Hepatocyte (in vitro differentiated cells): ENCODE measurements at regions not wholly inside any gene's neighbourhood (a gene's known extent, or its start where the extent isn't known, plus 50 kb on each side); places are given as distances from the start of the nearest gene placed in this dataset.

ENCODE experiments used
- DNase-seq: peaks from one replicate; pipeline ENCODE4 v3.0.0-alpha.2; 2016; ENCODE audit warnings: low spot score
- H2AFZ ChIP-seq: fragments of 200-600 bp; sonication (generic); 2 replicates; pipeline ENCODE4 v1.6.0; 2016; ENCODE audit warnings: antibody characterized with exemption, mild to moderate bottlenecking
- H3K27ac ChIP-seq: fragments of 200-600 bp; sonication (generic); 2 replicates; pipeline ENCODE4 v1.5.1; 2016; ENCODE audit warnings: mild to moderate bottlenecking
- H3K27me3 ChIP-seq: fragments of 200-600 bp; sonication (generic); 2 replicates; pipeline ENCODE4 v1.6.1; 2016
- H3K36me3 ChIP-seq: fragments of 200-600 bp; sonication (generic); replicated peaks from 2 replicates; pipeline ENCODE4 v1.5.1; 2016; ENCODE audit warnings: low read depth; ENCODE audit not compliant: insufficient read depth
- H3K4me1 ChIP-seq: fragments of 200-600 bp; sonication (generic); 2 replicates; pipeline ENCODE4 v1.5.1; 2016; ENCODE audit warnings: mild to moderate bottlenecking, moderate library complexity; ENCODE audit not compliant: insufficient read depth
- H3K4me2 ChIP-seq: fragments of 200-600 bp; sonication (generic); 2 replicates; pipeline ENCODE4 v1.6.0; 2016
- H3K4me3 ChIP-seq: fragments of 200-600 bp; sonication (generic); 2 replicates; pipeline ENCODE4 v1.5.1; 2016; ENCODE audit warnings: mild to moderate bottlenecking
- H3K79me2 ChIP-seq: fragments of 200-600 bp; sonication (generic); 2 replicates; pipeline ENCODE4 v1.6.0; 2017; ENCODE audit warnings: mild to moderate bottlenecking
- H3K9me2 ChIP-seq: fragments of 200-600 bp; sonication (generic); replicated peaks from 2 replicates; pipeline ENCODE4 v1.6.0; 2017; ENCODE audit warnings: mild to moderate bottlenecking; ENCODE audit not compliant: insufficient read depth
- H3K9me3 ChIP-seq: fragments of 200-600 bp; sonication (generic); 2 replicates; pipeline ENCODE4 v1.5.1; 2016; ENCODE audit warnings: low read depth, mild to moderate bottlenecking
- H4K20me1 ChIP-seq: fragments of 200-600 bp; sonication (generic); 2 replicates; pipeline ENCODE4 v1.6.0; 2016; ENCODE audit warnings: mild to moderate bottlenecking; ENCODE audit not compliant: insufficient read depth, poor library complexity, severe bottlenecking
- CTCF ChIP-seq: fragments of 200-600 bp; sonication (generic); IDR thresholded peaks from 2 replicates; pipeline ENCODE4 v1.5.1; 2016; ENCODE audit warnings: antibody characterized with exemption, mild to moderate bottlenecking; ENCODE audit not compliant: poor library complexity
- EZH2 ChIP-seq: fragments of 200-600 bp; sonication (generic); IDR thresholded peaks from 2 replicates; pipeline ENCODE4 v1.6.1; 2016; ENCODE audit warnings: antibody characterized with exemption, mild to moderate bottlenecking, borderline replicate concordance
- EZH2phosphoT487 ChIP-seq: fragments of 200-600 bp; sonication (generic); IDR thresholded peaks from one replicate; pipeline ENCODE4 v1.6.1; 2018; ENCODE audit warnings: antibody characterized with exemption, mild to moderate bottlenecking, low read depth, moderate library complexity; ENCODE audit not compliant: unreplicated experiment, severe bottlenecking
- WGBS: methylation state at CpG from one replicate; pipeline ENCODE4 v1.1.6; 2016; ENCODE audit warnings: low lambda C conversion rate; ENCODE audit errors: missing lambda C conversion rate; 5-methylcytosine and 5-hydroxymethylcytosine counted together

DNA sequence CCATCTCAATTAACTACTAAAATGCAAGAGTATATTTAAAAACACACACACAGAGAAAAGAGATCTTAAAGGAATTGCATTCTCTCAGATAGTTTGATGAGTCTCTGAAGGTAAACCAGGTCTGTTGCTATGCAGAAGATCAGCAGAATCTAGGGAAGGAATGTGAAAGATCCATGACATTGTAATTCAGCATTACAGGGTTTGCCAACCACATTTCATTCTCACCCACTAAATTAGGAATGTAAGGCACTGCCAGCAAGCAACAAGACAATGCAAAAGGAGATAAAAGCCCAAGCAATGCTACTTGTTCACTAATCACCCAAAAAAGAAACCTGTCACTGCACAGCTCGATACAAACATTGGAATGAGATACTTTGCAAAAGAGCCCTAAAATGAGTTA, 106.3 kb downstream of the LRIG3 start:
- no peaks in the 10 kb centered on the region for H3K36me3 ChIP-seq
- H4K20me1 ChIP-seq, result no peaks in the 10 kb centered on the region
- TF ChIP-seq EZH2, result no peak
- TF ChIP-seq CTCF, result no peak
- no peak for TF ChIP-seq EZH2phosphoT487
- H3K4me1 ChIP-seq, result peaks cover 4% of the 10 kb centered on the region
- H3K9me2 ChIP-seq, result no peaks in the 10 kb centered on the region
- no peaks in the 10 kb centered on the region for H3K27me3 ChIP-seq
- H2AFZ ChIP-seq, result no peak overlapping the region
- no peak for DNase-seq
- H3K4me3 ChIP-seq, result no peak overlapping the region
- WGBS, result 50% methylated on average over 1 of the region's 1 CpG
- H3K27ac ChIP-seq, result no peak overlapping the region
- H3K79me2 ChIP-seq, result no peaks in the 10 kb centered on the region
- H3K9me3 ChIP-seq, result no peaks in the 10 kb centered on the region
- H3K4me2 ChIP-seq, result no peak overlapping the region

DNA sequence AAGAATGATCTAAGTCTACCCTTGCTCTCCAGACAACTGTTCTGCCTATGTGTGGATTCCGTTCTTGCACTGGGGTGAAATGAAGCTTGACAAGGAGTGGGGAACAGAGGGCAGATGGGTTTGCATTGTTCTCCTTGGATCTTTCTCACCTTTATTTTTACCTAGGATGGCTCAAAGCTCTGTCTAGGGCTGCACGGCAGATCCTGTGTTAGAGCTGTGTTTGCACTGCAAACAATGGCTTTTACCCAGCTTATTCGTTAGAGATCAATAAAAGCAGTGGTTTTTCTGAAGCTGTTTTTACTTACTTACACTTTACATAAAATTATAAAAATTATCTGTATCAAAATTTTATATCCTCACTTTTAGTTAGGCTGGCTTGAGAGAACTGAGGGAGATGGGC, 105.1 kb downstream of the LRIG3 start:
- H2AFZ ChIP-seq, result no peak overlapping the region
- H3K4me2 ChIP-seq, result no peak overlapping the region
- no peaks in the 10 kb centered on the region for H3K9me2 ChIP-seq
- H3K4me3 ChIP-seq, result no peak overlapping the region
- no peaks in the 10 kb centered on the region for H3K4me1 ChIP-seq
- no peaks in the 10 kb centered on the region for H3K27me3 ChIP-seq
- no peak for DNase-seq
- no peaks in the 10 kb centered on the region for H3K9me3 ChIP-seq
- no peaks in the 10 kb centered on the region for H3K36me3 ChIP-seq
- 66% methylated on average over 3 of the region's 3 CpGs for WGBS
- no peak overlapping the region for H3K27ac ChIP-seq
- H3K79me2 ChIP-seq, result no peaks in the 10 kb centered on the region
- no peaks in the 10 kb centered on the region for H4K20me1 ChIP-seq
- TF ChIP-seq CTCF, result no peak
- no peak for TF ChIP-seq EZH2phosphoT487
- TF ChIP-seq EZH2, result no peak

- Histone ChIP-seq H3K27ac (no peak overlapping the region), H2AFZ (no peak overlapping the region), H4K20me1 (no peaks in the 10 kb centered on the region), H3K79me2 (no peaks in the 10 kb centered on the region), H3K9me2 (no peaks in the 10 kb centered on the region), H3K4me2 (no peak overlapping the region), H3K36me3 (no peaks in the 10 kb centered on the region), H3K27me3 (no peaks in the 10 kb centered on the region), H3K4me1 (no peaks in the 10 kb centered on the region), H3K4me3 (no peak overlapping the region), H3K9me3 (no peaks in the 10 kb centered on the region)
- DNase-seq, result no peak
- TF ChIP-seq EZH2 (no peak), CTCF (no peak), EZH2phosphoT487 (no peak)
- 95% methylated on average over 1 of the region's 1 CpG for WGBS
These were observed 101.8 kb downstream of the LRIG3 start for GRCh38 chr12:58818546-58818945.

GRCh38 chr12:58819345-58819744, 101.0 kb downstream of the LRIG3 start:
- TF ChIP-seq EZH2 (no peak), CTCF (no peak), EZH2phosphoT487 (no peak)
- no peaks in the 10 kb centered on the region for H4K20me1 ChIP-seq
- no peaks in the 10 kb centered on the region for H3K9me2 ChIP-seq
- no peak overlapping the region for H3K4me3 ChIP-seq
- 77% methylated on average over 9 of the region's 9 CpGs for WGBS
- no peak overlapping the region for H3K4me2 ChIP-seq
- H3K4me1 ChIP-seq, result no peaks in the 10 kb centered on the region
- no peaks in the 10 kb centered on the region for H3K36me3 ChIP-seq
- H3K27me3 ChIP-seq, result no peaks in the 10 kb centered on the region
- H3K79me2 ChIP-seq, result no peaks in the 10 kb centered on the region
- no peaks in the 10 kb centered on the region for H3K9me3 ChIP-seq
- H3K27ac ChIP-seq, result peak overlapping the region; percentile 29
- peak overlapping the region; percentile 13 for H2AFZ ChIP-seq
- DNase-seq, result peak; percentile 37
